Gastrocnemius medialis (tissue), 4 donors: ENCODE measurements at regions not wholly inside any gene's neighbourhood (a gene's known extent, or its start where the extent isn't known, plus 50 kb on each side); places are given as distances from the start of the nearest gene placed in this dataset.

ENCODE experiments used
- CTCF ChIP-seq, 5 experiments: fragments of 450-650 bp in 3 of 5; fragments of 200-600 bp in 2 of 5; sonication (generic) in 2 of 5; IDR thresholded peaks in 4 of 5; conservative IDR thresholded peaks in 1 of 5; 1 replicate in 4 of 5; 2 replicates in 1 of 5; pipeline ENCODE4 v1.5.1; 2016 to 2019; ENCODE audit warnings: antibody characterized with exemption in 5 of 5, mild to moderate bottlenecking in 3 of 5, moderate library complexity in 3 of 5
- POLR2A ChIP-seq, 2 donors: fragments of 450-650 bp; IDR thresholded peaks; one replicate each; pipeline ENCODE4 v1.6.1; 2017; ENCODE audit warnings: antibody characterized with exemption in 2 of 2, mild to moderate bottlenecking in 2 of 2, moderate library complexity in 2 of 2

- TF ChIP-seq CTCF (IDR thresholded peaks at IDR 0.05 in 4 of 5, conservative IDR thresholded peaks at IDR 0.05 in 1 of 5) (no peak), POLR2A (IDR thresholded peaks at IDR 0.05) (no peak)
Measured at GRCh38 chr20:18983796-18984195, 170.2 kb downstream of the SCP2D1 start.
